Activated CD8-positive, alpha-beta memory T cell treated with anti-CD3 and anti-CD28 coated beads for 36 hours (primary cell): ENCODE measurements at regions not wholly inside any gene's neighbourhood (a gene's known extent, or its start where the extent isn't known, plus 50 kb on each side); places are given as distances from the start of the nearest gene placed in this dataset.

ENCODE experiments used
- CTCF ChIA-PET: fragments of 350-600 bp; sonication (Branson Sonifier 250); formaldehyde crosslinking; loops from one replicate; lab custom pipeline; 2021; ENCODE audit warnings: antibody characterized with exemption; lab: Charles Lee
- POLR2A ChIA-PET: fragments of 350-600 bp; sonication (Branson Sonifier 250); formaldehyde crosslinking; loops from one replicate; lab custom pipeline; 2021; ENCODE audit warnings: antibody characterized with exemption; lab: Charles Lee

DNA sequence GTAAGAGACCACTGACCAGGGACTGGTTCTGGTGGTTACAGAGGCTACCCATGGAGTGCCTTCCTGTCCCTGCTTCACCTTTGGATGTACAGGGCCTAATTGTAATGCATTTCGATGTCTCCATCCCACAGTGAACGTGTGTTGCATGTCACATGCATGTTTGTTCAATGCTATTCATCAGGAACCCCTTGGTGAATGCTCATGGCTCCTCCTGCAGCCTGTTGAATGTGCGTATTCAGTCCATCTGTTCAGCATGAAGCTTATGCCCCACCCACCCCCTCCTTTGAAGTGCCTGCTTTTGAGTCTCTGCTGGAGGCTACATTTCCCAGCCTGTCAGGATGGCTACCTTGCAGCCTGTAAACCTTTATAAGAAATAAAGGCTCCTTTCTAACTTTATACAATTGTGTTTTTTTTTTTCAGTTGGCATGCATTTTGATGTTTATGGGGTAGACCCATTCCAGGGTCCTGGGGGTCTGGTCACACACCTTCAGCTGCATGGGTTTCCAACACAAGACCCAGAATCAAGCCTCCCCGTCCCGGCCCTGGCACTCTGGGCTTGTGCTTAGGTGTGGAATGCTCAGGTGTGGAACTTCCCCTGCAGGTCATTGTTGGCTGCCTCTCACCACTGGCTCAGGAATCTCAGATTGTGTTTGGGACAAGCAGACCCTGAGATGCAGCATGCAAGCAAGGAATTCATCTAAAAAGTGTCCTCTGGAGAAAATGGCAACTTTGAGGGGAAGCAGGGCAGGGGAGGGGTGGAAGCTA is 238.8 kb upstream of the HDAC4 start:
- CTCF ChIA-PET: no interaction called here

GRCh38 chr2:239638376-239638775 is 237.6 kb upstream of the HDAC4 start:
- ChIA-PET POLR2A (no interaction called here), CTCF (no interaction called here)

More for the DNA sequence above, 238.8 kb upstream of the HDAC4 start:
- POLR2A ChIA-PET: no interaction called here

DNA sequence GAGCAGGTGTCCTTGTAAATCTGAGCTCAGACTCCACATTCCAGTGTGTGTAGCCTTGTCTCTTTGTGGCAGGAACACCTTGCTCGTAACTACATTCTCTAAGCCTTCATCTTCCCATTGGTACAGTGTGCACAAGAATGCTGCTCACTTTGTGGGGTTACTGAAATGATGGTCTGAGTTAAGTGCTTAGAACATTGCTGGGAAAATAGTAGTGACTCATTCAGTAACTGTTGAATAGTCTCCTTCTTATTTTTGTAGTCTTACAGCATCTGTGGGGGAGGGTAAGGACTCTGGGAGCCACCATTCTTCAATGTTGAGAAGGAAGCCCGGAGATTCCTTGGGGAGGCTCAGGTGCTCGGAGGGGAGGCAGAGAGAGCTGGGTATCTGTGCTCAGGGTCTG is 236.0 kb upstream of the HDAC4 start:
- CTCF ChIA-PET: no interaction called here
- POLR2A ChIA-PET: no interaction called here

DNA sequence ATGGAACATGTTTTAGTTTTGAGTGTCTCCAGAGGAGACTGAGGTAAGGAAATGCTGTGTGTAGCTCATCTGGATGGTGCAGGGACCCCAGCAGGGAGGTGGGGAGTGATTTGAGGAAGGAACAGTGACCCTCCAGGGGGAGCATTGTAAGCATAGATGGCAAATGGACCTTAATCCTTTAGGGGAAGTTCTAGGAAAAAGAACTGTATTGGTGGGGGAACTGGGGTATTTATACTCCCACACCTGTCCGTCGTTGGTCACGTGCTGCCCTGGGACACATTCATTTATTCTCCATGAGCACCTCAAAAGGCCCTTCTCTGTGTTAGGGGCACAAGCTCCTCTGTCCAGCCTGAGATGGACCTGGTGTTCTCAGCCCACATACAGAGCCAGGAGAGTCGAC is 233.9 kb upstream of the HDAC4 start:
- POLR2A ChIA-PET: no interaction called here
- CTCF ChIA-PET: no interaction called here

DNA sequence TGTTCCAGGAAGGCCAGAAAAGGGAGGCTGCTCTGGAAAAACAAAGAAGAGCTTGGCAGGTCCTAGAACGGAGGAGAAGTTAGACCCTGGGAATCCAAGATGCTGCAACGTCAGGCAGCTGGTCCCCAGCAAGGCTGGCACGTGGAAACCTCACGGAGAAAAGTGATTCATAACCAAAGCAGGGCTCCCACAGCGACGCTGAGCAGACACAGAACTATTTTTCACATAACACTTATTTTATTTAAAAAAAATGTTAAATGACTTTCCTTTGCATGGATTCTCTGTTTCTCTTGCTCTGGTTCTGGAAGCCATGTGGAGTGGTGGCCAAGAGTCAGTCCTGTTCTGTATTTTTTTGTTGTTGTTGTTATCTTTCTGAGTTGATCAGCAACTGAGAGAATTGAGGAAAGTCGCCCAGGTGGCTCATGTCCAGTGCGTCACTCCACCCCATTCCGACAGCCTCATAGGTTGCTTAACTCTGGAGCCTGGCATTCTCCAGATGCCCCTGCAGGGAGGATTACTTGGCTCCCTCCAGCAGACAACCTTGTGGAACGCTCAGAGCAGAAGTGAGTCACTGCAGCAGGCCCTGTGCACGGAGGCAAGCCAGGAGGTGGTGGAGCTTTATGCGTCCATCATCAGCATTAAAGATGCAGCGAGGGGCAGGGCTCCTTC is 229.9 kb upstream of the HDAC4 start:
- ChIA-PET POLR2A (no interaction called here), CTCF (interaction anchor here (0.6 kb wide), 1 partner anchor 192 kb away, joined by 4 read pairs; no protein-coding TSS in a partner anchor)

DNA sequence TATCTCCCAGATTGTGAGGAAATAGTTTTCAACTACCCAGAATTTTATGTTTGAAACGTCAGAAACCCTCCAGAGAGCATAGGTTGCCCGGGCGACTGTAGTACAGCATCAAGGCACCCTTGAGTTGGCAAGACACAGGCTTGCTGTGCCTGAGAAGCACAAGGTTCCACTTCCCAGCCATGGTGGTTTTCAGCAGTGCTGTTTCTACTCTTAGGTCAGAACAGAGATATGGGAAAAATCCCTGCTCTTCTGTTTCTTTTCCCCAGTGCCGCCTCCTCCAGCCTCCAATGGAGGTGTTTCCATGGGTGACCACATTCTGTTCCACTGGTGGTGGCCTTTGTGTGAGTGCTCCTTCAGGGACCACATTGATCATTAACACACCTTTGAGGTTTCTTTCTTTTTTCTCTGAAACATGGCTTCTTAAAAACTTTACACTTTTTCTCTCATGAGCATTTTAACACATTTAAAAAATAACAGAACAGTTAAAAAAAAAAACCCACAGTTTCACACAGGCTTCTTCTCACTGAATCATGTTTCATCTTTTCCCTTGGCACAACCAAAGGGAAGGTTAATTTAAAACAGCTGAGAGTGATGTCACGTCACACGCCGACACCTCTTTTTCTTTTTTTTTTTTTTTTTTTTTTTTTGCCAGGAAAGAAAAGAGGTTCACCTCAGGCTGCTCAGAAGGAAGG is 229.3 kb upstream of the HDAC4 start:
- POLR2A ChIA-PET: no interaction called here
- CTCF ChIA-PET: interaction anchor here (0.6 kb wide), 1 partner anchor 193 kb away, joined by 4 read pairs; no protein-coding TSS in a partner anchor

GRCh38 chr2:239626961-239627592 is 226.3 kb upstream of the HDAC4 start:
- POLR2A ChIA-PET: no interaction called here
- CTCF ChIA-PET: no interaction called here

- CTCF ChIA-PET: no interaction called here
- POLR2A ChIA-PET: no interaction called here
These were observed 225.3 kb upstream of the HDAC4 start for GRCh38 chr2:239625971-239626734.

DNA sequence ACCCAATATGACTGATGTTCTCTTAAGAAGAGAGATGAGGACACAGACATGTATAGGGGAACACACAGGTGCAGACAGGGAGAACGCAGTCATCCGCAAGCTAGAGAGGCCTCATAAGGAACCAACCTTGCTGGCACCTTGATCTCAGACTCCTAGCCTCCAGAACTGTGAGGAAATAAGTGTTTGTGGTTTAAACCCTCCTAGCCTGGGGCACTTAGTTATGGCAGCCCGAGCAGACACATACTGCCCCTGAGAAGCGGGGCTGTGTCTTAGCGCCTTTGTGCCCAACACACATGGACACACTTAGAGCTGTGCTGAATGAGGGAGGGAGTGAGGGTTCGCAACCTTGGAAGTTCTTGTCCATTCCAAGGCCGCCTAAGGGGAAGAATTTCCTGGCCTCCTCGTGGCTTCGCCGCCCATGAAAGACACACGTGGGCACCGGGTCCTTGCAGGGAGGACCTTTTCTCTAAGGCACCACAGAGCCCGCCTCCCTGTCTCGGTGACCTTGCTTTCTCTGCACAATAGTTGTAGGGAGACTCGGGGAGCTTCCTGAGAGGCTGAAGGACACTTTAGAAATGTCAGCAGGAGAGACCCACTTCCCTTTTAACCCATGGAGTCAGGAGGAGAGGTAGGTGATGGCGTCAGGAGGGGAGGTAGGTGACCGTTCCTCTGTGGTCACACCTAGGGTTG is 224.5 kb upstream of the HDAC4 start:
- CTCF ChIA-PET: no interaction called here
- POLR2A ChIA-PET: no interaction called here

DNA sequence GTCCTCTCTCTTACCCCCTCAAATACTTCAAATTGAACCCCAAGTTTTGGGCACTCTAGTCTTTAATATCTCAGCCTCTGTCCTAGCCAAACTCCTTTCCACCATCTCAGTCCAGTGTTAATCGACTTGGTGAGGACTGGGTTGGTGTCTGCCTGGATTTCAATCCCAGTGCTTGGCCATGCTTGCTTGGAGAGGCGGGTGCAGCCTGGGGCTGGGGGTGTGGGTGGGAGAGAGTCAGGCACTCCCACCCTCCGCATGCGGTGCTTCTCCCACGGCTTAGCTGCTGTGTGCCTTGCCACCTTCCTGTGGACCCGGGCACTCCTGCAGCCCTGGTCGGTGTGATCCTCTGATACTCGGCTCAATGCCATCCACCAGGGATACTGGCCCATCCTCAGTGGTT is 220.8 kb upstream of the HDAC4 start:
- POLR2A ChIA-PET: no interaction called here

DNA sequence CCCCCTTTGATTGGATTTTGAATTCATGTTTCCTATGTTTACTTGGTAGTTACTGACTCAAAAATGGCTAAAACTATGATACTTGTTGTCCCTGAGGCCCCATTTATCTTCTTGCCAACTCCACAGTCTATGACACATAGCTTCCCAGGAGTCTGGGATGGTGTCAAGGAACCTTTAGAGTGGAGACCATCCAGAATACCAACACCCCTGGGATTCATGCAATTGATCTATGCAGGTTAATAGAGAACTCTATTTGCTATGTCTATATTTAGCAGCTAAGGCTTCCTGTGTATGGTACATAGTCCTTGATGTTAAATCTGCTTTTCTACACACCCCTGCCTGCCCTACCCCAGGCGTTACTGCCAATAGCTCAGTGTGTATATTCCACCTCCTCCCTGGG is 218.5 kb upstream of the HDAC4 start:
- CTCF ChIA-PET: interaction anchor here (0.9 kb wide), 1 partner anchor 79 kb away, joined by 3 read pairs; no protein-coding TSS in a partner anchor

More for the DNA sequence above, 220.8 kb upstream of the HDAC4 start:
- CTCF ChIA-PET: no interaction called here

GRCh38 chr2:239616729-239617128 is 215.9 kb upstream of the HDAC4 start:
- ChIA-PET POLR2A (no interaction called here), CTCF (no interaction called here)

More for the DNA sequence above, 218.5 kb upstream of the HDAC4 start:
- POLR2A ChIA-PET: no interaction called here

GRCh38 chr2:239612133-239612532 is 211.3 kb upstream of the HDAC4 start:
- ChIA-PET CTCF (no interaction called here), POLR2A (no interaction called here)

DNA sequence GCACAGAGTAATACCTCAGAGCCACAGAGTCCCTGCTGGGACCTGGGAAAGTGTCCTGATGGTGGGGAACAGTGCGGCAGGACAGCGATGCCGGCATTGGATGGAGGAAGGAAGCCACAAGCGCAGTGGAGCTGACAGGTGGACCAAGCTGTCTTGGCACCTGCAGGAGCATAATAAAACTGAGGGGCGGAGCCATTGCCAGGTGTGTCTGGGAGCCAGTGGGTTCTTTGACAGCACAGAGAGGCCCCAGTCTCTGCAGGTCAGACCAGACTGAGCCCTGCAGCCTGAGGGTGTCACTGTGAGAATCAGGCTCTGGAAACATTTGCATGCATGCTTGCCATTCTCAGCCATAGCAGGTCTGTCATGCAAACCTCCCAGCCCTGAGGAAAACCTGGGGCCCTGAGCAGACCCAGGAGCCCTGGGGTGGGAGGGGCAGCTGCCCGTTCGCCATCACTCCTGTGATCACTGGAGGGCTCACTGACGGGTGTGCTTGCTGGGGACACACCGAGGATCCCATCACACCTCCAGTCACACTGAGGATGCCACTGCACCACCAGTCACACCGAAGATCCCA is 210.5 kb upstream of the HDAC4 start:
- ChIA-PET POLR2A (no interaction called here), CTCF (no interaction called here)

GRCh38 chr2:239610457-239611221 is 209.8 kb upstream of the HDAC4 start:
- ChIA-PET CTCF (no interaction called here), POLR2A (no interaction called here)

DNA sequence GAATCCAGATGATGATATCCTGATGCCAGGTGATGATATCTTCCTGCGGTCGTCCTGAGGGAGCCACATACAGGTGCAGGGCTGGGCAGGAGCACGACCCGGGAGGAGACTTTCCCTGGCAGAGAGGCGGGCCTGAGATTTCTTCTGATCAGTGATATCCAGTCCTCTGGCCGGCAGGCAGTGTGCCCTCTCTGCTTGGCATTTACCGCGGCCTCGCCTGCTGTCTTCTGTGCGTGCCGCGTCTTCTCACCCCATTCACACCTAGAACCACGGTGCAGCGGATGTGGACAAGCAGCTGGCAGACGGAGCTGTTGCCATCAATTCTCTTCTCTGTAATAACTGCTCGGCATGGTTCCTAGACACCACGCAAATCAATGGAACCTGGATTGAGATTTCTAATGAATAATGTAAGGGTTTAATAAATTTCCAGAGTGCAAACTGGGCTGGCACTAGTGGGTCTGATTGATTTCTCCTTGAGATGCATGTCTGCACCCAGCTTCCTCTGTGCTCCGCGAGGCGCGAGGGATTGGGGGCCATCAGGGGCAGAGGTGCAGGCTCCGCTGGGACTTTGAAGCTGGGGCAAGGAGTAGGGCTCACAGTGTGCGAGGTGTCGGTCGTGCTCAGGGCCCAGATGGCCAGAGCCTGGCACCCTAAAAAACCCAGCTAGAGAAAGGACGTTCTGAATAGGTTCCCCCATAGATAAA is 208.9 kb upstream of the HDAC4 start:
- POLR2A ChIA-PET: no interaction called here
- CTCF ChIA-PET: no interaction called here

GRCh38 chr2:239609162-239609561 is 208.3 kb upstream of the HDAC4 start:
- POLR2A ChIA-PET: no interaction called here
- CTCF ChIA-PET: no interaction called here
